CD14-positive monocyte (primary cell): ENCODE measurements at regions not wholly inside any gene's neighbourhood (a gene's known extent, or its start where the extent isn't known, plus 50 kb on each side); places are given as distances from the start of the nearest gene placed in this dataset.

Experiments used
- DNase-seq, 3 donors: peaks; one replicate each; pipeline ENCODE4 v3.0.0-alpha.2; 2011 to 2022
- H2AFZ ChIP-seq: 2 replicates; pipeline ENCODE4 v1.6.0; 2012; ENCODE audit warnings: mild to moderate bottlenecking, low read depth, low read length, inconsistent platforms; ENCODE audit not compliant: insufficient read depth, poor library complexity, severe bottlenecking
- H3K27ac ChIP-seq, 2 donors: 1 replicate in 1 of 2; 2 replicates in 1 of 2; pipeline ENCODE4 v1.5.1; 2012 to 2013; ENCODE audit warnings: low read length in 2 of 2, control low read depth in 1 of 2, inconsistent platforms in 1 of 2, low read depth in 1 of 2, mild to moderate bottlenecking in 1 of 2
- H3K27me3 ChIP-seq, 2 donors: one replicate each; pipeline versions ENCODE4 v1.6.0 to v1.6.1; 2011 to 2013; ENCODE audit warnings: low read length in 2 of 2; ENCODE audit not compliant: control insufficient read depth in 2 of 2, insufficient read depth in 2 of 2
- H3K36me3 ChIP-seq, 2 donors: replicated peaks in 1 of 2; 1 replicate in 1 of 2; 2 replicates in 1 of 2; pipeline versions ENCODE4 v1.5.1 to v1.6.1; 2012 to 2013; ENCODE audit warnings: low read length in 2 of 2, control low read depth in 1 of 2, inconsistent platforms in 1 of 2, mild to moderate bottlenecking in 1 of 2; ENCODE audit not compliant: insufficient read depth in 2 of 2, control insufficient read depth in 1 of 2
- H3K4me1 ChIP-seq, 2 donors: 1 replicate in 1 of 2; 2 replicates in 1 of 2; pipeline versions ENCODE4 v1.5.1 to v1.6.1; 2012 to 2013; ENCODE audit warnings: low read length in 2 of 2, control low read depth in 1 of 2, inconsistent platforms in 1 of 2, mild to moderate bottlenecking in 1 of 2, moderate library complexity in 1 of 2; ENCODE audit not compliant: insufficient read depth in 2 of 2, control insufficient read depth in 1 of 2
- H3K4me2 ChIP-seq: replicated peaks from 2 replicates; pipeline ENCODE3; 2012; ENCODE audit warnings: low read length, moderate library complexity, mild to moderate bottlenecking; ENCODE audit not compliant: poor library complexity, severe bottlenecking; ENCODE audit errors: extremely low read depth
- H3K4me3 ChIP-seq, 3 experiments: fragments of 200-600 bp in 1 of 3; sonication (generic) in 1 of 3; replicated peaks in 1 of 3; 1 replicate in 2 of 3; 2 replicates in 1 of 3; pipeline ENCODE4 v1.5.1; 2011 to 2013; ENCODE audit warnings: low read length in 3 of 3, mild to moderate bottlenecking in 3 of 3, control low read depth in 2 of 3, low read depth in 2 of 3, inconsistent platforms in 1 of 3, moderate library complexity in 1 of 3
- H3K79me2 ChIP-seq: 2 replicates; pipeline ENCODE4 v1.6.0; 2012; ENCODE audit warnings: mild to moderate bottlenecking, control low read depth, inconsistent platforms, low read length, moderate library complexity; ENCODE audit not compliant: insufficient read depth
- H3K9ac ChIP-seq: 2 replicates; pipeline ENCODE4 v1.6.0; 2017; ENCODE audit warnings: low read length, mild to moderate bottlenecking; ENCODE audit not compliant: insufficient read depth, poor library complexity, severe bottlenecking
- H3K9me3 ChIP-seq, 2 donors: replicated peaks in 1 of 2; 1 replicate in 1 of 2; 2 replicates in 1 of 2; pipeline versions ENCODE4 v1.5.1 to v1.6.1; 2012 to 2013; ENCODE audit warnings: low read length in 2 of 2, control low read depth in 1 of 2; ENCODE audit not compliant: control insufficient read depth in 1 of 2, insufficient read depth in 1 of 2
- H4K20me1 ChIP-seq: 2 replicates; pipeline ENCODE4 v1.6.0; 2012; ENCODE audit warnings: mild to moderate bottlenecking, low read length, control low read depth, moderate library complexity; ENCODE audit not compliant: insufficient read depth
- H3K27ac Mint-ChIP-seq, 7 donors: one replicate each; pipeline ENCODE4 v1.8.0; 2020; ENCODE audit warnings: mild to moderate bottlenecking in 7 of 7, mixed read lengths in 7 of 7, moderate library complexity in 6 of 7, inconsistent platforms in 2 of 7
- H3K27me3 Mint-ChIP-seq, 3 donors: one replicate each; pipeline ENCODE4 v1.8.0; 2021 to 2022; ENCODE audit warnings: low read depth in 3 of 3, mild to moderate bottlenecking in 3 of 3, mixed read lengths in 3 of 3, moderate library complexity in 3 of 3, inconsistent platforms in 1 of 3
- H3K36me3 Mint-ChIP-seq, 2 donors: one replicate each; pipeline ENCODE4 v1.8.0; 2020; ENCODE audit warnings: mixed read lengths in 2 of 2, inconsistent platforms in 1 of 2, mild to moderate bottlenecking in 1 of 2
- H3K4me1 Mint-ChIP-seq: one replicate; pipeline ENCODE4 v1.8.0; 2020; ENCODE audit warnings: mild to moderate bottlenecking, mixed read lengths
- H3K4me3 Mint-ChIP-seq, 2 donors: one replicate each; pipeline ENCODE4 v1.8.0; 2020; ENCODE audit warnings: mild to moderate bottlenecking in 2 of 2, mixed read lengths in 2 of 2, moderate library complexity in 1 of 2
- H3K9me3 Mint-ChIP-seq, 7 donors: one replicate each; pipeline ENCODE4 v1.8.0; 2020 to 2022; ENCODE audit warnings: mixed read lengths in 7 of 7, mild to moderate bottlenecking in 6 of 7, moderate library complexity in 6 of 7, inconsistent platforms in 2 of 7
- CTCF ChIP-seq: fragments of 200-600 bp; IDR thresholded peaks from one replicate; pipeline ENCODE4 v1.8.0; 2022; ENCODE audit warnings: antibody characterized with exemption, mild to moderate bottlenecking
- WGBS: methylation state at CpG from one replicate; pipeline ENCODE4 v1.1.5; 2013; ENCODE audit warnings: missing lambda C conversion rate; ENCODE audit not compliant: insufficient coverage; 5-methylcytosine and 5-hydroxymethylcytosine counted together
- intact Hi-C, 2 donors: fragments of 100-400 bp; cut with micrococcal nuclease; formaldehyde crosslinking; loops; one replicate each; pipeline versions ENCODE4 v1.15.0 to v1.15.1; 2023

DNA sequence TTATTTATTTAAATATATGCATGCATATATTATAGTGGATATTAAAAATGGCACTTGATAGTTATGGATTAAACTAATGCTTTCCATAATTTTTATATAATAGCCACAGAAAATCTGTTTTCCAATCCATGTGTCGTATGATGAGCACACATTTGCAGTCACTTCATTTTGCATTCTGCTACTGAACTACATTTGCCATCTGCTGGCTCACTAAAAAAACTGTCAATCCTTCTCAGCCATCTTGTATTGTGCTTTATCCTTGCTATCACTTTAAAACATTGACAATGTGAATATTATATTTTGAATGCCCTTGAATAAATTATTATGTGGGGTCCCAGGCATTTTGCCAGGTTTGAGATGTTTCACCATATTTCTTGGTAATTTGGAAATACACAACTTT, 586.6 kb downstream of the DNAH5 start:
- H3K27me3 Mint-ChIP-seq: no peaks in the 10 kb centered on the region
- no CpG with 5 or more reads among the region's 1 CpG for WGBS
- H3K4me2 ChIP-seq: no peak overlapping the region
- peaks cover 0 to 20% (median 4%) of the 10 kb centered on the region in 7 donors for H3K9me3 Mint-ChIP-seq
- no peaks in the 10 kb centered on the region for H3K79me2 ChIP-seq
- no peak overlapping the region for H3K4me3 Mint-ChIP-seq
- H3K27me3 ChIP-seq: no peaks in the 10 kb centered on the region
- H3K27ac Mint-ChIP-seq: no peak overlapping the region
- H3K4me1 ChIP-seq: no peaks in the 10 kb centered on the region
- no peak for TF ChIP-seq CTCF
- H4K20me1 ChIP-seq: no peaks in the 10 kb centered on the region
- no peak overlapping the region for H3K27ac ChIP-seq
- no peak overlapping the region for H3K4me3 ChIP-seq
- no peak for DNase-seq
- no peak overlapping the region for H2AFZ ChIP-seq
- peaks cover 0 to 10% of the 10 kb centered on the region in 2 donors for H3K9me3 ChIP-seq
- no peak overlapping the region for H3K9ac ChIP-seq
- H3K36me3 ChIP-seq: no peaks in the 10 kb centered on the region
- intact Hi-C loops: no loop called here
- H3K4me1 Mint-ChIP-seq: no peaks in the 10 kb centered on the region
- H3K36me3 Mint-ChIP-seq: no peaks in the 10 kb centered on the region

- no peaks in the 10 kb centered on the region for H3K36me3 Mint-ChIP-seq
- no peaks in the 10 kb centered on the region for H3K27me3 Mint-ChIP-seq
- WGBS: 100% methylated on average over 1 of the region's 3 CpGs
- no peak for DNase-seq
- H3K9me3 Mint-ChIP-seq: peaks cover 0 to 20% (median 4%) of the 10 kb centered on the region in 7 donors
- no peak overlapping the region for H3K4me3 Mint-ChIP-seq
- no peaks in the 10 kb centered on the region for H3K27me3 ChIP-seq
- H3K79me2 ChIP-seq: no peaks in the 10 kb centered on the region
- H3K27ac Mint-ChIP-seq: no peak overlapping the region
- TF ChIP-seq CTCF: no peak
- H4K20me1 ChIP-seq: no peaks in the 10 kb centered on the region
- no peak overlapping the region for H3K27ac ChIP-seq
- no peak overlapping the region for H2AFZ ChIP-seq
- H3K9me3 ChIP-seq: peaks cover 0 to 10% of the 10 kb centered on the region in 2 donors
- intact Hi-C loops: no loop called here
- no peaks in the 10 kb centered on the region for H3K36me3 ChIP-seq
- H3K4me1 Mint-ChIP-seq: no peaks in the 10 kb centered on the region
- H3K4me2 ChIP-seq: no peak overlapping the region
- no peaks in the 10 kb centered on the region for H3K4me1 ChIP-seq
- H3K9ac ChIP-seq: no peak overlapping the region
- no peak overlapping the region for H3K4me3 ChIP-seq
These were observed 588.3 kb downstream of the DNAH5 start for GRCh38 chr5:13356226-13356625.
